K562 (cell line): ENCODE measurements at regions not wholly inside any gene's neighbourhood (a gene's known extent, or its start where the extent isn't known, plus 50 kb on each side); places are given as distances from the start of the nearest gene placed in this dataset.

Experiments used
- ATAC-seq: fragments of 200-7000 bp; cut with Tn5 transposase; 3 replicates; pipeline ENCODE4 v1.9.1; 2020; ENCODE audit warnings: moderate library complexity
- BruUV-seq: library from RNA; stranded (reverse); fragments of 400-500 nt; replicated peaks from 2 replicates; lab custom pipeline; 2021; lab: Mats Ljungman, UMichigan
- CTCF ChIA-PET: fragments of 300-600 bp; formaldehyde crosslinking; extraction: SDS; loops from one replicate; lab custom pipeline; 2021; ENCODE audit warnings: low intra/inter-chr PET ratio; lab: Yijun Ruan, JAX
- POLR2A ChIA-PET: fragments of 300-600, 350-650 bp; sonication (Branson Sonifier 250); formaldehyde crosslinking; extraction: SDS; loops from one replicate; lab custom pipeline; 2021; ENCODE audit warnings: antibody characterized with exemption, inconsistent platforms; lab: Yijun Ruan, JAX
- DNase-seq, 4 experiments: peaks; one replicate each; pipeline versions ENCODE4 v3.0.0 to v3.0.0-alpha.2; 2011 to 2018; ENCODE audit warnings: low spot score in 3 of 4, mixed read lengths in 3 of 4; ENCODE audit errors: extremely low read depth in 1 of 4
- FAIRE-seq: peaks from 2 replicates; lab custom pipeline; 2011; peaks lifted over from hg19 to GRCh38; lab: Jason Lieb, UNC
- H2AFZ ChIP-seq: 2 replicates; pipeline ENCODE4 v1.6.0; 2011; ENCODE audit warnings: low read depth, low read length, control low read depth, inconsistent platforms
- H3K27ac ChIP-seq: fragments of 200-600 bp; 3 replicates; pipeline ENCODE4 v1.8.0; 2011; ENCODE audit warnings: low read depth, mild to moderate bottlenecking, control low read depth, inconsistent platforms, low read length, moderate library complexity, mixed read lengths; ENCODE audit errors: extremely low read depth
- H3K27me3 ChIP-seq, 2 experiments: fragments of 300-600 bp in 1 of 2; 2 replicates in 1 of 2; 3 replicates in 1 of 2; pipeline versions ENCODE4 v1.6.0 to v1.8.0; 2011; ENCODE audit warnings: inconsistent platforms in 2 of 2, low read length in 2 of 2, mild to moderate bottlenecking in 1 of 2, mixed read lengths in 1 of 2, moderate library complexity in 1 of 2; ENCODE audit not compliant: control insufficient read depth in 2 of 2, insufficient read depth in 2 of 2
- H3K36me3 ChIP-seq: fragments of 300-600 bp; 3 replicates; pipeline ENCODE4 v1.8.0; 2011; ENCODE audit warnings: mild to moderate bottlenecking, low read length, inconsistent platforms; ENCODE audit not compliant: control insufficient read depth, insufficient read depth
- H3K4me1 ChIP-seq, 2 experiments: fragments of 200-600 bp in 1 of 2; replicated peaks in 1 of 2; 2 replicates in 1 of 2; 3 replicates in 1 of 2; pipeline versions ENCODE4 v1.5.1 to v1.8.0; 2011; ENCODE audit warnings: inconsistent platforms in 2 of 2, low read length in 2 of 2, mild to moderate bottlenecking in 1 of 2, mixed read lengths in 1 of 2, moderate library complexity in 1 of 2; ENCODE audit not compliant: control insufficient read depth in 2 of 2, insufficient read depth in 2 of 2
- H3K4me2 ChIP-seq: 2 replicates; pipeline ENCODE4 v1.6.1; 2011; ENCODE audit warnings: low read length, control low read depth, inconsistent platforms, mixed read lengths; ENCODE audit not compliant: insufficient read depth
- H3K4me3 ChIP-seq: fragments of 200-600 bp; sonication (generic), shearing (Covaris generic); 2 replicates; pipeline ENCODE4 v1.5.1; 2016; ENCODE audit warnings: control low read depth, inconsistent platforms
- H3K79me2 ChIP-seq: fragments of 200-600 bp; 3 replicates; pipeline ENCODE4 v1.8.0; 2011; ENCODE audit warnings: low read length, inconsistent platforms; ENCODE audit not compliant: control insufficient read depth, insufficient read depth
- H3K9ac ChIP-seq, 2 experiments: 2 replicates each; pipeline versions ENCODE4 v1.6.0 to v1.6.1; 2011; ENCODE audit warnings: low read depth in 2 of 2, low read length in 2 of 2, control low read depth in 1 of 2, inconsistent platforms in 1 of 2, mild to moderate bottlenecking in 1 of 2, mixed read lengths in 1 of 2; ENCODE audit not compliant: insufficient read depth in 1 of 2
- H3K9me1 ChIP-seq: one replicate; pipeline ENCODE4 v1.6.0; 2011; ENCODE audit warnings: inconsistent platforms, mild to moderate bottlenecking, low read length, moderate library complexity; ENCODE audit not compliant: control insufficient read depth, insufficient read depth
- H3K9me3 ChIP-seq: replicated peaks from 2 replicates; pipeline ENCODE4 v1.5.1; 2011; ENCODE audit warnings: low read depth, low read length, inconsistent platforms; ENCODE audit not compliant: control insufficient read depth, insufficient read depth
- H4K20me1 ChIP-seq: replicated peaks from 2 replicates; pipeline ENCODE4 v1.6.1; 2011; ENCODE audit warnings: low read length, inconsistent platforms, mixed read lengths; ENCODE audit not compliant: control insufficient read depth, insufficient read depth
- CEBPB ChIP-seq: fragments of 450-650 bp; IDR thresholded peaks from 2 replicates; pipeline ENCODE4 v1.6.1; 2016; ENCODE audit warnings: missing genetic modification characterization, missing compliant biosample characterization
- CTCF ChIP-seq, 3 experiments: IDR thresholded peaks in 2 of 3; conservative IDR thresholded peaks in 1 of 3; 2 replicates each; pipeline ENCODE4 v1.5.1; 2011 to 2012; ENCODE audit warnings: low read length in 3 of 3, mild to moderate bottlenecking in 3 of 3, control low read depth in 2 of 3, improper control_type of control experiment in 1 of 3, inconsistent platforms in 1 of 3, low read depth in 1 of 3, mixed read lengths in 1 of 3, moderate library complexity in 1 of 3; ENCODE audit not compliant: insufficient read depth in 2 of 3
- HDAC6 ChIP-seq: IDR thresholded peaks from 2 replicates; pipeline ENCODE4 v1.6.1; 2012; ENCODE audit warnings: low read depth, mild to moderate bottlenecking, control low read depth, inconsistent platforms, low read length, moderate library complexity
- IRF2 ChIP-seq: sonication (generic); formaldehyde crosslinking; IDR thresholded peaks from 2 replicates; pipeline ENCODE4 v1.8.1; 2022; ENCODE audit warnings: mild to moderate bottlenecking, missing genetic modification reagents
- KLF16 ChIP-seq: IDR thresholded peaks from 2 replicates; pipeline ENCODE4 v1.6.1; 2016; ENCODE audit warnings: antibody characterized with exemption
- NFIC ChIP-seq: fragments of 450-650 bp; IDR thresholded peaks from 2 replicates; pipeline ENCODE4 v1.6.1; 2017; ENCODE audit warnings: mild to moderate bottlenecking, inconsistent platforms
- PRPF4 ChIP-seq: fragments of 200-400 bp; formaldehyde crosslinking; IDR thresholded peaks from one replicate; pipeline ENCODE4 v1.6.1; 2017; ENCODE audit warnings: low read length, low read depth, mild to moderate bottlenecking; ENCODE audit not compliant: insufficient read depth, poor library complexity, severe bottlenecking
- SPI1 ChIP-seq: IDR thresholded peaks from 2 replicates; pipeline ENCODE4 v1.6.1; 2011; ENCODE audit warnings: low read depth, low read length, control low read depth, borderline replicate concordance
- TAF7 ChIP-seq: fragments of 450-650 bp; IDR thresholded peaks from 2 replicates; pipeline ENCODE4 v1.6.1; 2016; ENCODE audit warnings: missing genetic modification characterization, missing compliant biosample characterization
- ZNF165 ChIP-seq: fragments of 250-450 bp; sonication (Bioruptor Pico); IDR thresholded peaks from 2 replicates; pipeline ENCODE4 v1.4.0; 2020; ENCODE audit warnings: borderline replicate concordance
- ZNF232 ChIP-seq: sonication (generic); formaldehyde crosslinking; IDR thresholded peaks from 2 replicates; pipeline ENCODE4 v1.8.0; 2022; ENCODE audit warnings: mild to moderate bottlenecking, missing genetic modification reagents
- ZNF699 ChIP-seq: fragments of 250-450 bp; sonication (Bioruptor Pico); IDR thresholded peaks from 2 replicates; pipeline ENCODE4 v1.8.0; 2021; ENCODE audit warnings: mild to moderate bottlenecking, moderate library complexity; ENCODE audit not compliant: insufficient replicate concordance
- WGBS: fragments of 100-300 bp; shearing (Covaris generic); methylation state at CpG from one replicate; pipeline ENCODE4 v1.1.6; 2016; ENCODE audit warnings: low coverage, mixed read lengths; ENCODE audit not compliant: insufficient coverage; ENCODE audit errors: missing lambda C conversion rate; 5-methylcytosine and 5-hydroxymethylcytosine counted together
- in situ Hi-C: fragments of 300-500 bp; cut with MboI; formaldehyde crosslinking; loops from 4 replicates; pipeline ENCODE4 v1.15.0; 2018; ENCODE audit warnings: inconsistent platforms, mixed read lengths
- intact Hi-C: fragments of 100-400 bp; cut with micrococcal nuclease; formaldehyde crosslinking; loops from 2 replicates; pipeline ENCODE4 v1.14.2; 2022
- TF ChIP-seq, protein P1 (sequence below): fragments of 250-450 bp; sonication (Bioruptor Pico); IDR thresholded peaks from 2 replicates; pipeline ENCODE4 v1.5.0; 2021
- TF ChIP-seq, protein P2 (sequence below): fragments of 250-450 bp; sonication (Bioruptor Pico); IDR thresholded peaks from 2 replicates; pipeline ENCODE4 v1.5.0; 2021

DNA sequence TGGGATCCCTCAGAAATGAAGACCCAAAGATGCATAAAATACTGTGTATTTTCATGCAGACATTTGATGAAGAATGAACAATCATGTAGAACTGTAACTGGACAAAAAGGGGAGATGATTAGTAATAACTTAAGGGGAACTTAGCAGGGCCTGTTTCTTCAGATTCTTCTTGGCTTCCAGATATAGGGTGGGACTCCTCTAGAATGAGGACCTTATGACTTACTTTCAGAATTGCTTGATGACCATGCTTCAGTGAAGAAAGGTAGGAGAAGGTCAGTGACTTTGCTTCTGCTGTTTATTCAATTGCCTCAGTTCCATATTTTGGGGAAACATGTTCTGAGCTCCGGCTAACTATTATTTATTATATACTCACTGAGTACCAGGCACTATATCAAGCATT, 580.8 kb downstream of the CENPC start (continued):
- TF ChIP-seq, protein P1, sequence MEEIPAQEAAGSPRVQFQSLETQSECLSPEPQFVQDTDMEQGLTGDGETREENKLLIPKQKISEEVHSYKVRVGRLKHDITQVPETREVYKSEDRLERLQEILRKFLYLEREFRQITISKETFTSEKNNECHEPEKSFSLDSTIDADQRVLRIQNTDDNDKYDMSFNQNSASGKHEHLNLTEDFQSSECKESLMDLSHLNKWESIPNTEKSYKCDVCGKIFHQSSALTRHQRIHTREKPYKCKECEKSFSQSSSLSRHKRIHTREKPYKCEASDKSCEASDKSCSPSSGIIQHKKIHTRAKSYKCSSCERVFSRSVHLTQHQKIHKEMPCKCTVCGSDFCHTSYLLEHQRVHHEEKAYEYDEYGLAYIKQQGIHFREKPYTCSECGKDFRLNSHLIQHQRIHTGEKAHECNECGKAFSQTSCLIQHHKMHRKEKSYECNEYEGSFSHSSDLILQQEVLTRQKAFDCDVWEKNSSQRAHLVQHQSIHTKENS (CRISPR knock-in tag), result no peak
- TF ChIP-seq IRF2 (no peak), SPI1 (no peak), KLF16 (no peak)
- TF ChIP-seq, protein P2, sequence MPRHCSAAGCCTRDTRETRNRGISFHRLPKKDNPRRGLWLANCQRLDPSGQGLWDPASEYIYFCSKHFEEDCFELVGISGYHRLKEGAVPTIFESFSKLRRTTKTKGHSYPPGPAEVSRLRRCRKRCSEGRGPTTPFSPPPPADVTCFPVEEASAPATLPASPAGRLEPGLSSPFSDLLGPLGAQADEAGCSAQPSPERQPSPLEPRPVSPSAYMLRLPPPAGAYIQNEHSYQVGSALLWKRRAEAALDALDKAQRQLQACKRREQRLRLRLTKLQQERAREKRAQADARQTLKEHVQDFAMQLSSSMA (CRISPR knock-in tag), result no peak

DNA sequence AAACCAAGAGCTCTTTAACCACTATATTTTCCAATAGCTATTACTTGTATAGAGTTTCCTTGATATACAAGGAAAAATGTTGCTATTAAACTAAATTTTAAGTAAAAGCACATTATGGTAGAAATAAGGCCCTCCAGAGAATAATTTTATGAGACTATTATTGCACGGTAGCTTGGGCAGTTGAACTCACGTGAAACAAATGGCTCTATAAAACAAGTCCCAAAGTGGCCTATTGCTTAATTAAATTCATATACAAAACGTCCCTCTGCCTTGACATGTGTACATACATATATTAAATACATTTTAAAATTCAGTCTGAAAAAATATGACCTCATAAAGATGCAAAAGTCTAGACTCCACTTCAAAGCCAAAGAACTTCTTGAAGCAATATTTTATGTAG, 582.2 kb downstream of the CENPC start:
- CTCF ChIA-PET, result no interaction called here
- Histone ChIP-seq H3K36me3 (no peaks in the 10 kb centered on the region), H2AFZ (no peak overlapping the region), H3K79me2 (no peaks in the 10 kb centered on the region), H3K9me3 (no peaks in the 10 kb centered on the region), H3K9me1 (no peaks in the 10 kb centered on the region), H3K9ac (no peak overlapping the region), H4K20me1 (no peaks in the 10 kb centered on the region), H3K27ac (no peak overlapping the region), H3K4me2 (no peak overlapping the region), H3K4me3 (no peak overlapping the region), H3K4me1 (no peaks in the 10 kb centered on the region), H3K27me3 (no peaks in the 10 kb centered on the region)
- no TSS peak for BruUV-seq
- 0% methylated on average over 3 of the region's 3 CpGs for WGBS
- TF ChIP-seq TAF7 (tag) (no peak), CEBPB (no peak), ZNF165 (CRISPR knock-in tag) (no peak), ZNF699 (CRISPR knock-in tag) (no peak), ZNF232 (CRISPR knock-in tag) (no peak), CTCF (IDR thresholded peaks at IDR 0.05 in 2 of 3, conservative IDR thresholded peaks at IDR 0.05 in 1 of 3; ENCODE audit: insufficient read depth in 2 of 3, low read depth in 1 of 3, low read length in 3 of 3) (no peak), NFIC (no peak), HDAC6 (no peak), PRPF4 (no peak)
- no peak for FAIRE-seq
- DNase-seq, result no peak
- intact Hi-C loops, result no loop called here
- no peak for ATAC-seq
- in situ Hi-C loops, result no loop called here
- POLR2A ChIA-PET, result no interaction called here
